Right cardiac atrium (tissue), 5 donors: ENCODE measurements at regions not wholly inside any gene's neighbourhood (a gene's known extent, or its start where the extent isn't known, plus 50 kb on each side); places are given as distances from the start of the nearest gene placed in this dataset.

Source experiments
- ATAC-seq, 2 donors: fragments of 200-7000 bp; cut with Tn5 transposase; one replicate each; pipeline versions ENCODE4 v1.8.0 to v1.9.1; 2020; ENCODE audit warnings: moderate library complexity in 2 of 2, mild to moderate bottlenecking in 1 of 2
- DNase-seq, 3 donors: peaks; one replicate each; pipeline ENCODE4 v3.0.0-alpha.2; 2020
- H3K27ac ChIP-seq: one replicate; pipeline ENCODE4 v1.5.1; 2013; ENCODE audit warnings: mild to moderate bottlenecking, low read length, control low read depth, moderate library complexity
- H3K27me3 ChIP-seq: one replicate; pipeline ENCODE4 v1.6.1; 2013; ENCODE audit not compliant: control insufficient read depth, insufficient read depth
- H3K4me1 ChIP-seq: one replicate; pipeline ENCODE4 v1.6.1; 2013; ENCODE audit warnings: low read length; ENCODE audit not compliant: control insufficient read depth, insufficient read depth
- H3K4me3 ChIP-seq: one replicate; pipeline ENCODE4 v1.5.1; 2013; ENCODE audit warnings: low read length, control low read depth
- H3K9me3 ChIP-seq: one replicate; pipeline ENCODE4 v1.6.1; 2013; ENCODE audit warnings: low read length; ENCODE audit not compliant: control insufficient read depth
- WGBS: extraction: QIAGEN DNeasy Blood & Tissue Kit; methylation state at CpG from one replicate; pipeline ENCODE4 v1.1.7; 2013; 5-methylcytosine and 5-hydroxymethylcytosine counted together
- intact Hi-C, 4 donors: fragments of 100-400 bp; cut with DNase I; formaldehyde crosslinking; loops; one replicate each; pipeline versions ENCODE4 v1.11.0 to v1.14.0; 2022 to 2023
- donor health status: healthy with polysubstance abuse.
- donor health status: DM: no; HTN: yes; CAD: no.
- donor health status: DM: no; HTN: no; CAD: no.
- donor health status: DM: no; HTN: yes; CAD: no; lungs with severe emphysema.
- donor health status: DM: yes; HTN: yes; CAD: no.

- 97% methylated on average over 2 of the region's 2 CpGs for WGBS
- no peak for ATAC-seq
- no peak overlapping the region for H3K27ac ChIP-seq
- no peaks in the 10 kb centered on the region for H3K9me3 ChIP-seq
- intact Hi-C loops, result no loop called here
- no peaks in the 10 kb centered on the region for H3K4me1 ChIP-seq
- no peak overlapping the region for H3K4me3 ChIP-seq
- DNase-seq, result no peak
- H3K27me3 ChIP-seq, result no peaks in the 10 kb centered on the region
These were observed 749.6 kb upstream of the VRK2 start for GRCh38 chr2:57296795-57297517.

- Histone ChIP-seq H3K9me3 (no peaks in the 10 kb centered on the region), H3K27me3 (no peaks in the 10 kb centered on the region), H3K27ac (no peak overlapping the region), H3K4me1 (no peaks in the 10 kb centered on the region), H3K4me3 (no peak overlapping the region)
- no peak for ATAC-seq
- intact Hi-C loops, result no loop called here
- 73% methylated on average over 2 of the region's 2 CpGs for WGBS
- no peak for DNase-seq
These were observed 732.9 kb upstream of the VRK2 start for GRCh38 chr2:57313678-57314077.

- Histone ChIP-seq H3K27ac (no peak overlapping the region), H3K27me3 (no peaks in the 10 kb centered on the region), H3K9me3 (no peaks in the 10 kb centered on the region), H3K4me1 (no peaks in the 10 kb centered on the region), H3K4me3 (no peak overlapping the region)
- DNase-seq, result no peak
- intact Hi-C loops, result no loop called here
- no peak for ATAC-seq
These were observed 731.9 kb upstream of the VRK2 start for GRCh38 chr2:57314682-57315081.

- Histone ChIP-seq H3K9me3 (no peaks in the 10 kb centered on the region), H3K27me3 (no peaks in the 10 kb centered on the region), H3K4me3 (no peak overlapping the region), H3K4me1 (no peaks in the 10 kb centered on the region), H3K27ac (no peak overlapping the region)
- DNase-seq, result no peak
- intact Hi-C loops, result no loop called here
- WGBS, result 26% methylated on average over 2 of the region's 2 CpGs
- ATAC-seq, result no peak
These were observed 716.2 kb upstream of the VRK2 start for GRCh38 chr2:57330447-57330846.

- WGBS, result 80% methylated on average over 1 of the region's 1 CpG
- Histone ChIP-seq H3K9me3 (no peaks in the 10 kb centered on the region), H3K4me1 (no peaks in the 10 kb centered on the region), H3K4me3 (no peak overlapping the region), H3K27me3 (no peaks in the 10 kb centered on the region), H3K27ac (no peak overlapping the region)
- intact Hi-C loops, result no loop called here
- no peak for DNase-seq
- no peak for ATAC-seq
These were observed 713.4 kb upstream of the VRK2 start for GRCh38 chr2:57333221-57333620.

- 89% methylated on average over 1 of the region's 1 CpG for WGBS
- Histone ChIP-seq H3K27ac (no peak overlapping the region), H3K27me3 (no peaks in the 10 kb centered on the region), H3K9me3 (no peaks in the 10 kb centered on the region), H3K4me3 (no peak overlapping the region), H3K4me1 (no peaks in the 10 kb centered on the region)
- intact Hi-C loops, result no loop called here
- ATAC-seq (no peak), DNase-seq (no peak)
These were observed 703.1 kb upstream of the VRK2 start for GRCh38 chr2:57343391-57344006.

- 75% methylated on average over 1 of the region's 1 CpG for WGBS
- Histone ChIP-seq H3K27me3 (no peaks in the 10 kb centered on the region), H3K4me3 (no peak overlapping the region), H3K9me3 (no peaks in the 10 kb centered on the region), H3K4me1 (no peaks in the 10 kb centered on the region), H3K27ac (no peak overlapping the region)
- DNase-seq (no peak), ATAC-seq (no peak)
- intact Hi-C loops, result no loop called here
These were observed 678.4 kb upstream of the VRK2 start for GRCh38 chr2:57368190-57368589.

- H3K4me3 ChIP-seq, result no peak overlapping the region
- H3K27ac ChIP-seq, result no peak overlapping the region
- 63% methylated on average over 3 of the region's 3 CpGs for WGBS
- no peaks in the 10 kb centered on the region for H3K27me3 ChIP-seq
- DNase-seq (no peak), ATAC-seq (no peak)
- intact Hi-C loops, result no loop called here
- H3K4me1 ChIP-seq, result no peaks in the 10 kb centered on the region
- H3K9me3 ChIP-seq, result no peaks in the 10 kb centered on the region
These were observed 675.6 kb upstream of the VRK2 start for GRCh38 chr2:57370882-57371585.

- ATAC-seq, result no peak
- Histone ChIP-seq H3K4me3 (no peak overlapping the region), H3K27ac (no peak overlapping the region), H3K27me3 (no peaks in the 10 kb centered on the region), H3K9me3 (no peaks in the 10 kb centered on the region), H3K4me1 (no peaks in the 10 kb centered on the region)
- WGBS, result 71% methylated on average over 2 of the region's 2 CpGs
- intact Hi-C loops, result no loop called here
- no peak for DNase-seq
These were observed 674.2 kb upstream of the VRK2 start for GRCh38 chr2:57372237-57372984.

GRCh38 chr2:57373530-57373929 is 673.1 kb upstream of the VRK2 start:
- H3K27me3 ChIP-seq, result no peaks in the 10 kb centered on the region
- H3K4me1 ChIP-seq, result no peaks in the 10 kb centered on the region
- H3K4me3 ChIP-seq, result no peak overlapping the region
- 61% methylated on average over 3 of the region's 3 CpGs for WGBS
- ATAC-seq (no peak), DNase-seq (no peak)
- intact Hi-C loops, result no loop called here
- no peaks in the 10 kb centered on the region for H3K9me3 ChIP-seq
- no peak overlapping the region for H3K27ac ChIP-seq

GRCh38 chr2:57376985-57377384 is 669.6 kb upstream of the VRK2 start:
- Histone ChIP-seq H3K27ac (no peak overlapping the region), H3K4me3 (no peak overlapping the region), H3K4me1 (no peaks in the 10 kb centered on the region), H3K9me3 (no peaks in the 10 kb centered on the region), H3K27me3 (no peaks in the 10 kb centered on the region)
- intact Hi-C loops, result no loop called here
- DNase-seq (no peak), ATAC-seq (no peak)
- WGBS, result 91% methylated on average over 1 of the region's 1 CpG
